ENCODE measurements at regions not wholly inside any gene's neighbourhood (a gene's known extent, or its start where the extent isn't known, plus 50 kb on each side); places are given as distances from the start of the nearest gene placed in this dataset.

DNA sequence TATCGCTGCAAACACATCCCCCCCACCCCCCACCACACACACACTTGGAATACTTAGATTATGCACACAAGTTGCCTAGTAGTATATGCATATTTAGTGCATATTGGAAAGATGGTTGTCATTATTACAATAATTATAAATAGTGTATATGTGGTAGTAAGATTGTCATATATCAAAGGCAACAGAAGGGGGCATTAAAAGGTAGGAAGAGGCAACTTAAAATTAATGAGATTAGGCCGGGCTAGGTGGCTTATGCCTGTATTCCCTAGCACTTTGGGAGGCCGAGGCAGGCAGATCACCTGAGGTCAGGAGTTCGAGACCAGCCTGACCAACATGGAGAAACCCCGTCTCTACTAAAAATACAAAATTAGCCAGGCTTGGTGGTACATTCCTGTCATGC is 52.1 kb downstream of the GSC start:
- no peak for DNase-seq

DNA sequence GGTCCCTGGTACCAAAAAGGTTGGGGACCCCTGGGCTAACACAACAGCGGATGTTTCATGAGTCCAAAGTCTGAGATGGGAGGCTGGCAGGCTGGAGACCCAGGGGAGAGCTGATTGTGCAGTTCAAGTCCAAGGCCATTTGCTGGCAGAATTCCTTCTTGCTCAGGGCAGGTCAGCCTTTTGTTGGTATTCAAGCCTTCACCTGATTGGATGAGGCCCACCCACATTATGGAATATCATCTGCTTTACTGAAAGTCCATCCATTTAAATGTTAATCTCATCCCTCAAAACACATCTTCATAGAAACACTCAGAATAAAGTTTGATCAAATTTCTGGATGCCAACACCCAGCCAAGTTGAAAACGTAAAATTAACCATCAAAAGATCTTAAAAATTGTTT is 52.9 kb downstream of the GSC start:
- no peak for DNase-seq

DNA sequence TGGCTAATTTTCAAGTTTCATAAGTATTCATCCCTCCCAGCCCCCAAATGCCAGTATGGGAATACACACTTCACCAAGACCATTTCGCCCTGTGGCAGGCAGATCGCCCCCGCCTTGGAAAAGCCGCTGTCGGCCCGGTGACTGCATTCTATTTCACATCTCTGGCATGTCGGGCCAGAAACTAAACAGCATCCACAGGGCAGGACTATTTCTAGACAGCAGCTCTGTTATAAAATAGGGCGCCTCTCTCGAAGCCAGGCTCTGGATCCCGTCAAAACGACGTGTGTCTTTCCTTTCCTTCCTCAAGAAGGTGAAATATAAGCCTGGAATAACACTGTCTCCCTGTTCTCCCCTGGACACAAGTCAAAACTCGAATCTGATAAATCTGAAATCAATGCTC is 56.8 kb downstream of the GSC start:
- DNase-seq = no peak

DNA sequence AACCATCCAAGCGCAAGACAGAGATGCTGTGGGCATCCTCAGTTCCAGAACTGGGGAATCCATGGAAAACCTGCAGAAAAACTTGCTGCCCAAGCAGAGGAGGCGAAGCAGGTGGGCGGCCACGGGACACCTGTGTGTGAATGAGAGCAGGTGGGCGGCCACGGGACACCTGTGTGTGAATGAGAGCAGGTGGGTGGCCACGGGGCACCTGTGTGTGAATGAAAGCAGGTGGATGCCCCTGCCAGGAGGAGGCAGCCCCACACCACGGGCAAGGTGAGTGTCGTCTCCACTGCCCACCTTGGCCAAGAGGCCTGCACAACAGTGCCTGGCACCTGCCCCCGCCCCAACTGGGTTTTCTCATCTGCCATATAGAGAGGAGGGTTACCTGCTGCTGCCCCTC is 59.2 kb downstream of the GSC start:
- DNase-seq = no peak

DNA sequence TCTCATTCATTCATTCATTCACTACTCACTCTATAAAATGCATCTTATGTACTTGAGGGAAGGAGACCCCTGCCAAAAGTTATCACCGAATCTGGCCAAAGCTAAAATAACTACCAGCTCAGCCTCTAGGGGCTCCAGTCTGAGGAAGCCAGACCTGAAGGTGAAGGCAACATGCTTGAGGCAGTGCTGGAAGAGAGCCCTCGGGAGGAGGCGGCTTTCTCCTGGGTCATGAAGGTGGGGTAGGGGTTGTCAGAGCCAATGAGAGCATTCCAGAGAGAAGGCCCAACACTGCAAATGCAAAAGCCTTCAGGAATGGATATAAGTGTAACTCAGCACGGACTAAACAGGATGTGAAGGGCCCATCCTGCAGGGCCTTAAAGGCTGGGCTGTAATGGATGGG is 62.4 kb downstream of the GSC start:
- DNase-seq = no peak

DNA sequence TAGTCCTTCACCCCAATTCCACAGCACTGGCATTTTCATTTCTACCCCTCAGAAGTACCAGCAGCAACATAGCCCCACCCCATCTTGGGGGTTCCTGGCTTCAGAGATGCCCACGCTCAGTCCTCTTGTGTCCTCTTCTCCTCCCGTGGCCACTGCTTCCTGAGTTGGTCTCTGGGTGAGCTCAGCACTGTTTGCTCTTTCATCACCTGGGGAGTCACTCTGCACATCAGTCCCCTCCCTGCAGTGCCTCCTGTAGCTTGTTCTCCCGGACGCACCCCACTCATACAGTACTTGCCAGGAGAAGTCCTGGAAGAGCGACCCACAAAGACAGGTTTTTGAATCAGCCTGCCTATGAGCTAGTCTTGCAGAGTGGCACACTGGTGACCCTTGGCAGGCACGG is 63.8 kb downstream of the GSC start:
- no peak for DNase-seq

DNA sequence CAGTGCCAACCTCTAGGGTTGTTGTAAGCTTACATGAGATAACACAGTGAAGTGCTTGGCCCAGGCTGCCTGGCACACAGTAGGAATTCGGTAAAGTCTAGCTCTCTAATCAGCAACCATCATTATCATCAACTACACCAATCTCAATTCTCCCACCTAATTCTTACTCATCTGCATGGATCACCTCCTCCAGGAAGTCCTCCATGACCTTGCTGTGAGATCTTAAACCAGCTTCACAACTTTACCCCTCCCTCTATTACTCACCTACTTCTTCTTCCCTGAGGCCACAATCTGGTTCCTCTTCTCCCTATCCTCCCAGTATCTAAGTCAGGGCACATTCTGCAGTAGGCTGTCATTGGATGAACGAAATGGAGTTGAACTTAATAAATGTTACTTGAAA is 67.3 kb downstream of the GSC start:
- DNase-seq = no peak

DNA sequence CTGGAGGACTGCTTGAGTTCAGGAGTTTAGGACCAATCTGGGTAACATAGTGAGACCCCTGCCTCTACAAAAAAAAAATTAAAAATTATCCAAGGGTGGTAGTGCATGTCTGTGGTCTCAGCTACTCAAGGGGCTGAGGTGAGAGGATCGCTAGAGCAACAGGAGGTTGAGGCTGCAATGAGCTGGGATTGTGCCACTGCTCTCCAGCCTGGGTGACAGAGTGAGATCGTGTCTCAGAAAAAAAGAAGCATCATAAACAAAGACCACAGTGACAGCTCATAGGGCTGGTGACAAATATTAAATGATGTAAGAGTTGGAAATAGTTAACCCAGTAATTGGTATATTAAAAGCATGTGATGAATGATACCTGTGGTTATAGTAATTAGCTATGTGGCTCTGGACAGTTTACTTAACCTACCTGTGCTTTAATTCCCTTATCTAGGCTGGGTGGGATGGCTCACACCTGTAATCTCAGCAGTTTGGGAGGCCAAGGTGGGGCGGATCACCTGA is 68.0 kb downstream of the GSC start:
- no peak for DNase-seq

DNA sequence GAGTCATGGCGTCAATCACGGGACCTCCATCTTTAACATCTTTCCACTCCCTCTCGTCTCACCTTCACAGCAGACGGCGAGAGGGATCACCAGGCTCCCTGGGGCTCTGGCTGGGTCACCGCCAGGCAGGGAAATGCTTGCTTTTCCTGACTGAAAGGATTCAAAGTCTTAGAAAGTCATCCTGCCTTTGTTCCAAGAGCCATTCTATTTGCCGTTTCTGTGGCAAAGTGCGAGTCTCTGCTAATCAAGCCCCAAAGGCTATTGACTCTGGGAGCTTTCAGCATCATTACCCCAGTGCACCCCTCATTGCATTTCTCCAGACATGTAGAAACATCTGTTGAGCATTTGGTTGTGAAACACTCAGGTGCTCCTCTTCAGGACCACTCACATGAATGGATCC is 69.6 kb downstream of the GSC start:
- no peak for DNase-seq

DNA sequence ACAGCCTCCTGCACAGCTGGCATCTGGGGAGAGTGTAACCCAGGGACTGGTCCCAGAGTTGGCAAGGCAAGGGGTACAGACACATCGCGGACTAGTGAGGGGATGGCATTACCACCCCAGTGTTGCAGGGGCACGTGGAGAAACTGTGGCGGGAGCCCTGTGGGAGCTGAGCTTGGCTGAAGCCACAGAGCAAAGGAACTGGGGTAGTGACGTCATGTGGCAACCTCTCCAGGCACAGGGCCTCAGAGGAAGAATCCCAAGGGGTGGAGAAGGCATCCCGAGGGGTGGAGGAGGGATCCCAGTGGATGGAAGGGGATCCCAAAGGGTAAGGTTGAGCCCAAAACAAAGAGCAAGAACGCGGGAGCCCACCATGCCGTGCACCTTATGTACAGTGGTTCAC is 70.1 kb downstream of the GSC start:
- no peak for DNase-seq

DNA sequence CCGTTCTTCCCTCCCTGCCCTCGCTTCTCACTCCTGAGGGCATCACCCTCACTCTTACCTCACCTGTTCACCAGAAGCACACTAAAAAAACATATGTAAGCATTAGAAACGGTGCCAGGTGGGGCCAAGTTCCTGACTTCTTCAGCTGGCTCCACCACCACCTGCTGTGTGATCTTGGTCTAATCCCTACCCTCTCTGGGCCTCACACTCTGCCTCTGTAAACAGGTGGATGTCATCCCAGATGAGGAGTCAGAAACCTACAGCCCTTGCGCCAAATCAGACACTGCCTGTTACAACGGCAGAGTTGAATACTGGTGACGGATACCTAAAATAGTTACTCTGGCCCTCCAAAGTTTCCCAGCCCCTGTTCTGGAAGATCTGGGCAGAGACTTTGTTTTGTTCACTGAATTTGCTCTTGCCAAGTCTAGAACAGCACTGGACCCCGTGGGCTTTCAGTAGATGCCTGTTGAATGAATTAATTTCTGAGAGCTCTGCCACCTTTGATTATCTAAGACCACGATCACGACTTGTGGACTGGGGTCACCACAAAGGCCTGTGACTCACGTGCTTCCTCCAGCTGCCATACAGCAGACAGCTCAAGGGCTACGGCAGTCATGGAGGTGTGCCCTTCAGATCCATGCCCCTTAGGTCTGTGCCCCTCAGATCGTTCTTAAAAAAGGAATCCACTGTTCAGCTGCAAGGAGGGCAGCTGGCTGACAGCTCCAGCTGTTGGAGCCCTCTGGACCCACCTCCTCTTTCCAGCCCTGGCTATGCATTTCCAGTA is 71.9 kb downstream of the GSC start:
- no peak for DNase-seq

DNA sequence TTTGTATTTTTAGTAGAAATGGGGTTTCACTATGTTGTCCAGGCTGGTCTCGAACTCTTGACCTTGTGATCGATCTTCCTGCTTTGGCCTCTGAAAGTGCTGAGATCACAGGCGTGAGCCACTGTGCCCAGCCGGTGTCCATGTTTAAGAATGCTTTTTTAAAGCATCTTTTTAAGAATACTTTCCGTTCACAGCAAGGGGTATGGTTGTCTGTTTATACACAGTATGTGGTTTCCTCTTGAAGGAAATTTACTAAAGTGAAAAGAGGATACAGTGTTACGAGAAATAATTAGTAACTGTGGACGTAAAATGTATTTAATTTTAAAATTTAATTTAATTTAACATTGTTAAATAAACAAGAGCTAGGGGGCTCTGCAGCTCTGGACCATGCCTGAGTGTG is 73.4 kb downstream of the GSC start:
- DNase-seq = no peak

DNA sequence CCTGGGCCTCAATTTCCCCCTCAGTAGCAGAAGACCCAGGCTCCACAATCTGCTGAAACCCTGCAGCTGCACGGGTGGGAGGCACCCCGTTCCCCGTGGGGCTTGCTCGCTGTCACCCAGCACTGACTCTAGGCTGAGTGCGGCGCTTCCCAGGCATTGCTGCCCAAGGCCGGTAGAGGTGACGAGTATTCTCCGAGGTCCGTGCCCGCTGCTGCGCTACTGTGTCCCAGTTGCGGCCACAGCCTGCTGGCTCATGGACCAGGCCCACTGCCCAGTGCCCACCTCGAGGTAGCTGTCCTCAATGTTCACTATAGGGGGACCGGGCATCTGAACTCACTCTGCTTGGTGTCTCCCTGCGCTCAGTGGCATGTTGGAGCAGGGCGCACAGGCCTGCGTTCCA is 74.7 kb downstream of the GSC start:
- DNase-seq = no peak

DNA sequence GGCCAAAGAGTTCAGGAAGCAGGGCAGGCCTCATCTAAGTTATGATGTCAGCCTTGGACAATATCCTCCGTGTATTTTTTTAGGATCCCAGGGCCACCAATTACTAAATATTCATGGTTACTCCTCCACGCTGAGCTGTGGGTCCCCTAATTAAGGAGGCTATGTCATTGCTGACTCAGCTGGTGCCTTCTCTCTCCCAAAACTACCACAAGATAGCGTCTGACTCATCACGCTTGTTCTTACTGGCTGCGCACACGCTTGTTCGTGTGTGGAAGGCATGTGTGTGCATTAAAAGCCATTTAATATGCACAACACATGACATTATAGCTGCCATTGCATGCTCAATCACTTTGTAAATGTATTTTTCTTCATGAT is 78.3 kb downstream of the GSC start:
- DNase-seq = no peak

DNA sequence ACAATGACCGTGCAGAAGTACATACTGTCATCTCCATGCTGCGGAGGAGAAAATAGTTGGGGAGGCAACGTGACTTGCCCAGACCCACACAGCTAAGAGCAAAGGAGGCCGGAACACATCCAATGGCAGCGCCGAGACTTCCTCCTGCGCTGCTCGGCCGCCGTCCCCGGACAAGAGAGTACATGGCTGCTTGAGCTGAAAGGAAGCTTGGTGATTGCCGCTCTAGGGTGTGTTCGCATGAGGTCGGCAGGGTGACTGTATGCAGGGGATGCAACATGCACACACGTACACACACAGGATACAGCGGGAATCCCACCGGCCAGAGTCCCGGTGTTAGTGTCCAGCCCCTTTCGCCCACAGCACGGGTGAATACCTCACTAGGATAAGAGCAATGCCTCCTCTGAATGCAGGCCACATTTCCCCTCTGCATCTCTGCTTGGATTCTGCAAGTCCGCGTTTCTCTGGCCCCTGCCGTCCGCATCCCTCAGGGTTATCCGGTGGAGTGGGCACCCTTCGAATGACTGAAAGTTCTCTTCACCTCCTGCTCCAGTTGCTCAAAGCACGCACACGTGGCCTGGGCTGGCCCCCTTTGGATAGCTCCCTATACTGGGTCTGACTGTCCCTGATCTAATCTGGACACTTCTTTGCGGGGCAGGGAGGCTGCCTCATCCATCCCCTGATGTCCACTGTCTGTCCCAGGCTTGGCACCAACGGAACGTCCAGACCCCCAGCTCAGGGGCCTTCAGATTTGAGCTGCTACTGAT is 78.8 kb downstream of the GSC start:
- no peak for DNase-seq

DNA sequence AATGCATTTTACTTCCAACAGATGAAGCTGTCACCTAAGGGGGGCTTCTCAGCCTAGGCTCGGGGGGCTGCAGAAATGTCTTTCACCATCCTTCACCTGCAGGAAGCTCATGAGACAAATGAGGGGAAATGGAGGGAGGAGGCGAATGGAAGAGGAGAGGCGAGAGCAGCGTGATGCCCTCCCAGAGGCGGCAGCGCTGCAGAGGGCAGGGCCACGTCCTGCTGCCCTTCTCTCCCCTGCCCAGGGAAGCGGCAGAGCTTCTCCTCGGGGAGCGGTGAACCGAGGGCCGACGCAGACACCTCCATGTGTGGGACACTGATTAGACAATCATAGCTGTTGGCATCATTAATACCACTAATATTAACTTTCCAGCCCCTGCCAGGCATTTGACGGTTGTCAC is 78.3 kb downstream of the SERPINA3 start:
- no peak for DNase-seq

DNA sequence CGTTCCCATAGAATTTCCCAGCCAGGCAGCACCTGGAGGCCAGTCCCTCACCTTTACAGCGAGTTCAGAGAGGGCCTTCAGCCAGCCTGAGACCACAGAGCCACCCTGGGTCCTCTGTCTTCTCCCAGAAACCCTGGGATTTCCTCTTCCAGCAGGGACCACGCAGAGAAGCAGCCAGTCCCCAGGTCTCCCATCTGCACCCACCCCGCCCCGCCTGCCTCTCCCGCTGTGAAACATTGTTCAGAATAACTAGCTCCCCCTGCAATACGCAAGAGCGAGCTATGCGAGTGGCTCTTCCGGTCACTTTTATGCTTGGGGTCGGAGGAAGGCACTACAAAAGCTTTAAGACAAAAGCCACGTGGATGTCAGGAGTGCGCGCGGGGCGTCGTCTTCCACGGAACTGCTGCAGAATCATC is 77.8 kb downstream of the SERPINA3 start:
- no peak for DNase-seq

DNA sequence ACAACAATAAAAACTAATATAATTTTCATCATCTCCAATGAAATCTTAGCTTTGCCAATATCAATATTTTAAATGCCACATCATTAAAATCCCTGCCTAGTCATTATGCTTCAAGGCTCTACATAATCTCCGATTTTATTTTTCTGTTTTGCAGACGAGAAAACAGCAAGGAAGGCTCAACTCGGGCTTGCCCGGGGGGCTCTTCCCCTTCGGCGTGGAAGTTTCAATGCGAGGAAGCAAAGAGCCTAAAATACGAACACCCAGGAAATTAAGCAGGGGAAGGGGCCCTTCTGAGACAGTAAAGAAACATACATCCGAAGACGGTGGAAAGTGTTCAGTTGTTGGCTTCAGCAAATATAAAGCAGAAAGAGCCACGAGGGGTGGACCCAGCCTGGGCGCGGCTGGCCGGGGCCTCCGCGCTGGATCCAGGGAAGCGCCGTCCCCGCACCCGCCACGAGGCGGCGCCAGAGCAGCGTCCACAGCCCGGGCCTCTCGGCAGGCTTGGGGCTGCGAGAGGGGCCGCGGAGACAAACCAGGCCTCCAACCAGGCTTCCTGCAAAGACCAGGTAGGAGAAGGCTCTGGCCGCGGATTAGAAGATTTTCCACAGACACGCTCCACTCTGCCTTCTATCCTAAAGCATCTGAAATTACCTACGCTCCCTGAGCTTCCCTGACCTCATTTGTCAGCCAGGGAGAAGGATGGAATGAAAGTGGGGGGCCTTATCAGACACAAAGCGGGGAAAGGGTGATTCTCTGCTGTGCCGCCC is 77.2 kb downstream of the SERPINA3 start:
- DNase-seq = peak; percentile 69

DNA sequence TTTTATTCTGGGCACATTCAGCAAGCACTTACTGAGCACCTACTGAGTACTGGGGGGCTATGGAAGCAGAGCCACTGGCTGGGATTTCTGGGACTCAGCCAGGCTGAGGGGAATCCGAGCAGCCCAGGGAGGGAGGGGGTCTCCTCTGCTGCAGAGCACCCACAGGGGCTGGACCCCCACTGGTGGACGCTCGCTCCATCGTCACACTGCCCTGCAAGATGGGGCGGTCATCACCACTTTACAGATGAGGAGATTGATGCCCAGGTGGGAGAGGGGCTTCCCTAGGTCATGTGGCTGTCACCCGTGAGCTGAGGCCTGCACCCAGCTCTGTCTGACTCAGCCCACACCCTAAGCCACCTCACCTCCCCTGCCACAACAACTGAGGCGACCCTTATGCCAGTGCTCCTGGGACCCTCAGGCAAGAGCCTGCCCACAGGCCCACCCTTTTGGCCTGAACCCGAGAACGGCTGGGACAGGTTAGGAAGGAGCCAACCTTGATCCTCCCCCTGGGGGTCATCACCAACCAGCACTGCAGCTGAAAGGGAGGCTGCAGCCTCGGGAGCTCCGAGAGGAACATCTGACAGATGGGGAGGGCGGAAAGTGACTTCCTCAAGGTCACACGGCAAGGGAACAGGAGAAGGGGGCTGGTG is 74.4 kb downstream of the SERPINA3 start:
- DNase-seq = no peak

DNA sequence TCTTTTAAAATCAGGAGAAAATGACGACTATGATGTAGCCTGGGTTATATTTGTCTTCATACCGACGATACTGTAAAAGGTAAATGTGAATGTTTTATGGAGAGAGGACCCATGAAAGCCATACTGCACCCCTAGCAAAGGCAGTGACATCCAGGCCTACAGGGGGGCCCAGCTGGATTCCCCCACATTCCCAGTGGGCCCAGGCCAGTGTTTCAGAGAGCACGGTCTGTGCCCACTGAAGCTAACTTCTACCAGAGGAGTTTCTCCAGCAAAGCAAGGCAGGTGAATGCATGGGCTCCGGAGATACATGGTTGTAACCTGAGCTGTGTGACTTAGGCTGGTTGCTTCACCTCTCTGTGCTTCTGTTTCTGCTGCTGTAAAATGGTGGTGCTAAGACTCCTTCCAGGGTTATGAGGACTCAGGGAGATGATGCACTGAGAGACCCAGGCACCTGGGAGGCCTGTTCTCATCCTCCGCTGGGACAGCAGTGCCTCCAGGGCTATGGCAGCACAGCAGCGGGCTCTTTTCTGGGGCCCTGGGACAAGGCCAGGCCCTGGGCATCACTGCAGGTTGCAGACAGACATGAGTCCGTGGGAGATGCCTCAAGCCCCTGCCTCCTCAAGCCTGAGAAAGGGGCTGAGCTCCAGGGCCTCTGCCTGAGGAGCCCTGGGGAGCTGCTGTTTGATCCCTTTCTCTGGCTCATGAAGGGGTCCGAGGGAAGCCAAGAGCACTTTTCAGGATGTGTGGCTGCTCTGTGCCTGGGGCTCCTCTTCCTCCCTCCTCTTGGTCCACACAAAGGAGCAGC is 73.7 kb downstream of the SERPINA3 start:
- DNase-seq = no peak

DNA sequence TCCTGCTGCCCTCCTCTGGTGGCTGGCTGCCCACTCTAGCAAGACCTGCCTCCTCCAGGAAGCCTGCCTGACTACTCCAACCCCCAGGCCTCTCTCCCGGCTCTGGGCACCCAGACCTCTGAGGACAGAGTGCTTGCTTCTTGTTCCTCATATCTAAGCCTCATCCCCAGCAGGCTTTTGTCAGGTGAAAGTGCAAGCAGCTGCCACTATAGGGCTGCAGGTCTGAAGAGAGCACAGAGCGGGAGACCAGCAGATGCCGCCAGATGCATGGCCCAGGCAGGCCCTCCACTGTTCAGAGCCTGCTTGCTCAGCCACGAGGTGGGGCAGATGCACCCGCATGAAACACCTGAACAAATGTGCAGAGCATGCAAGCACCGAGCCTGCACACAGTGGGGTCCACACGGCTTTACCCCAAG is 73.0 kb downstream of the SERPINA3 start:
- DNase-seq = no peak

DNA sequence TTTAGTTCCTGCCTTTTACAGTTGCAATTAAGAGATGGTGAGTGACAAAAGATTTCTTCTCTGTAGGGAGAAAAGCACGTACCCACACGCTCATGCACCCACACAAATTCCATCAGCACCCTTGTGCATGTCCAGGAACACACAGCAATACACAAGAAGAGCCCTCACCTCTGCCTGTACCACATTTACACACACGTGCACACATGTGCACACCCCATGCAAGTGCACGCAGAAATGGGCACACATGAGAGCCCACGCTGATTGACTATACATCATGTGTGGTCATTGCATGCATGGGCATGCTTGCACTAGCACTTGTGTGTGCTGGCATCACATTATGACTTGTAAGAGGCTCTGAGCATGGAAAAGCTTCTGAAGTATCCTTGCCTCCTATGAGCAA is 70.5 kb downstream of the SERPINA3 start:
- DNase-seq = no peak

Measured in activated CD4-positive, CD25-positive, alpha-beta regulatory T cell treated with anti-CD3 and anti-CD28 coated beads, Interleukin-2, amount 50 U/mL, for 72 hours (primary cell).